K562 (cell line): ENCODE measurements at regions not wholly inside any gene's neighbourhood (a gene's known extent, or its start where the extent isn't known, plus 50 kb on each side); places are given as distances from the start of the nearest gene placed in this dataset.
A peak's percentile ranks its signal among the peaks of the same experiment; 100 is the strongest.

Experiments
- ARID3A ChIP-seq: IDR thresholded peaks from 2 replicates; pipeline ENCODE4 v1.6.1; 2012; ENCODE audit warnings: low read depth, low read length, improper control_type of control experiment, borderline replicate concordance
- DEAF1 ChIP-seq: fragments of 450-650 bp; formaldehyde crosslinking; IDR thresholded peaks from 2 replicates; pipeline ENCODE4 v1.4.0; 2020; ENCODE audit warnings: mild to moderate bottlenecking, moderate library complexity
- REST ChIP-seq, 2 experiments: fragments of 450-650 bp; formaldehyde crosslinking in 1 of 2; IDR thresholded peaks; 2 replicates each; pipeline versions ENCODE4 v1.4.0 to v1.6.1; 2014 to 2020; ENCODE audit warnings: mild to moderate bottlenecking in 2 of 2, borderline replicate concordance in 1 of 2, low read depth in 1 of 2
- SMC3 ChIP-seq: conservative IDR thresholded peaks from 2 replicates; pipeline ENCODE4 v1.6.1; 2011; ENCODE audit warnings: low read depth, low read length, improper control_type of control experiment; ENCODE audit not compliant: insufficient read depth

- peak; percentile 65 for TF ChIP-seq REST (IDR thresholded peaks at IDR 0.05; ENCODE audit: borderline replicate concordance)
- no peak for TF ChIP-seq REST (CRISPR knock-in tag; IDR thresholded peaks at IDR 0.05; ENCODE audit: low read depth)
- TF ChIP-seq SMC3: peak; percentile 46; the same call in 1 of the 2 replicates
- peak; percentile 40; the same call in 1 of the 2 replicates for TF ChIP-seq DEAF1
- peak; percentile 88 for TF ChIP-seq ARID3A
Observed at GRCh38 chr4:138090150-138090917, 151.8 kb downstream of the SLC7A11 start (continued).
